ENCODE measurements at regions not wholly inside any gene's neighbourhood (a gene's known extent, or its start where the extent isn't known, plus 50 kb on each side); places are given as distances from the start of the nearest gene placed in this dataset.

- no peak overlapping the region for H3K4me3 ChIP-seq (ENCODE audit: low read depth, low read length)
- no peak for TF ChIP-seq CTCF (IDR thresholded peaks at IDR 0.05; ENCODE audit: borderline replicate concordance, insufficient read depth, low read depth, low read length)
Observed at GRCh38 chr2:52857722-52858121, 909.9 kb upstream of the CHAC2 start.

GRCh38 chr2:52852006-52852405 lies 915.6 kb upstream of the CHAC2 start:
- H3K4me3 ChIP-seq (ENCODE audit: low read depth, low read length): no peak overlapping the region
- TF ChIP-seq CTCF (IDR thresholded peaks at IDR 0.05; ENCODE audit: borderline replicate concordance, insufficient read depth, low read depth, low read length): no peak

- TF ChIP-seq CTCF (IDR thresholded peaks at IDR 0.05; ENCODE audit: borderline replicate concordance, insufficient read depth, low read depth, low read length): no peak
- no peak overlapping the region for H3K4me3 ChIP-seq (ENCODE audit: low read depth, low read length)
Observed at GRCh38 chr2:52844701-52845423, 922.7 kb upstream of the CHAC2 start.

GRCh38 chr2:52835909-52836308 lies 931.7 kb upstream of the CHAC2 start:
- H3K4me3 ChIP-seq (ENCODE audit: low read depth, low read length): no peak overlapping the region
- TF ChIP-seq CTCF (IDR thresholded peaks at IDR 0.05; ENCODE audit: borderline replicate concordance, insufficient read depth, low read depth, low read length): no peak

- TF ChIP-seq CTCF (IDR thresholded peaks at IDR 0.05; ENCODE audit: borderline replicate concordance, insufficient read depth, low read depth, low read length): no peak
- H3K4me3 ChIP-seq (ENCODE audit: low read depth, low read length): no peak overlapping the region
Observed at GRCh38 chr2:52831216-52831615, 936.4 kb upstream of the CHAC2 start.

- TF ChIP-seq CTCF (IDR thresholded peaks at IDR 0.05; ENCODE audit: borderline replicate concordance, insufficient read depth, low read depth, low read length): no peak
- H3K4me3 ChIP-seq (ENCODE audit: low read depth, low read length): no peak overlapping the region
Observed at GRCh38 chr2:52828112-52828511, 939.5 kb upstream of the CHAC2 start.

GRCh38 chr2:52821631-52822030 lies 946.0 kb upstream of the CHAC2 start:
- H3K4me3 ChIP-seq (ENCODE audit: low read depth, low read length): no peak overlapping the region
- TF ChIP-seq CTCF (IDR thresholded peaks at IDR 0.05; ENCODE audit: borderline replicate concordance, insufficient read depth, low read depth, low read length): no peak
